ENCODE measurements at regions not wholly inside any gene's neighbourhood (a gene's known extent, or its start where the extent isn't known, plus 50 kb on each side); places are given as distances from the start of the nearest gene placed in this dataset.

DNA sequence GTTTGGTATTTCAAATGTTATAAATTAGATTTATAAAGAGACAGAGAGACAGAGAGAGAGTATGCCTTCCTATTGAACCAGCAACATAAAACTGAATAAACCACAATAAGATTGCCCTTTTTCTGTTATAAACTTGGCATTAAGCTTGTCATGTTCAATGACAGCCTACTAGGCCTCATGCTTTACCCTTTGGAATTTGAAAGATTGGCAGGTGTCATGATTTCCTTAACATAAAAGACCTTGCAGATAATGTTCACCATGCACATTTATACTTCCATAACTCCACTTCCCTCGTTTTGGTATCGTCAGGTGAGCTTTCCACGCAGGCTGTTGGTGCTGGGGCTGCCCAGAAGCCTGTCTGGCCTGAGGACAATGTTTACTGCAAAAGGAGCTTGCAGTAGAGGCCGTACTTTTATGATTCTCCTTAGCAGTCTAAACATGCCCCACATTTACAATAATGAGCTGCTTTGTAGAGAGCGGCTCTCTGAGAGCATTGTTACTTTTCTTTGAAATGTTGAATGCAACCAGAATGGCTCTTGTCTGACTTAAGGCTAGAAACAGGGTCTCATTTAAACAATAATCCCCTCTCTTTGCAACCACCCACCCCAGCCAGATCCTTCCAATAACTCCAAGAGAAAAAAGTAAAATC is 379.1 kb upstream of the ATP5MC3 start:
- no peak for DNase-seq (ENCODE audit: low read depth)

DNA sequence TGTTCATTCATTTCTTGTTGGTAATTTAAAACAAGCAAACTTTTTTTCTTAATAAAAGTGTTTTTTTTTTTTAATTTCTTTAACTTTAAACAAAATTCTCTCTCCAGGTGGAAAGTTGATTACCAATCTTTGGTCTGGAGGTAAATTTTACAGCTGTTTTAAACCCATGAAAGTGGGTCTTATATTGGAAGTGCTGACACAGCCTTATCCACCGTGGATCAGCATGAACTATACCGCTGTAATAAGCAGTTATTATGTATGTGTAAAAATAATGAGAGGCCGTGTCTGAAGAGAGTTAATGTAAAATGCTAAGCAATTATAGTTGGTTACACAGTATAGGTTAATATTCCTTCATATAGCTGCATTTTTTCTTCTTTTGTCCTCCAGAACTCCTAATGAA is 378.1 kb upstream of the ATP5MC3 start:
- DNase-seq (ENCODE audit: low read depth), result no peak

DNA sequence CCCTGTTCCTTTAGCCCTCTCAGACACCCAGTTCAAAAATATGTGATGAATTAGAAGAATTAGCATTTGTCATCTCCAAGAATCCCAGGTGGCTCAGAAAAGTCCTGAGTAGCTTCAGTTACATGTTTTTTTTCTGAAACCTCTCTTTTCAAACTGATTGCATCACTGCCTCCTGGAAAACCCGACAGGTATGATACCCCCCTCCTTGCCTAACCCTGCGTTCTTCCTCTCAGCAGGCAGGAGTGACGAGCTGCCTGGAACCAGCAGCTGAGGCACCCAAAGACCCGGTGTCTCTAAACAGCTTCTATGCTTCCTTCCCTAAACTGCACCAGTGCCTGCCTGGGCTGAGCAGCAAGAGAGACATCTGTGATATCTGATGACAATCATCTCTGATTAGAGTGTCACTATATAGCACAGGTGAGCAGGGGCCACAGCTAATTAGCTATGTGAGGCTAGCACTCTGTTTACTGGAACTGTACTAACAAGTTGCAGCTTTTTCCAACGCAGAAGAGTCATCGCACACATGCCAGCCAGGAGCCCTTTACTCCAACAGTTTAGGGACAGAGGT is 376.4 kb upstream of the ATP5MC3 start:
- DNase-seq (ENCODE audit: low read depth), result no peak

DNA sequence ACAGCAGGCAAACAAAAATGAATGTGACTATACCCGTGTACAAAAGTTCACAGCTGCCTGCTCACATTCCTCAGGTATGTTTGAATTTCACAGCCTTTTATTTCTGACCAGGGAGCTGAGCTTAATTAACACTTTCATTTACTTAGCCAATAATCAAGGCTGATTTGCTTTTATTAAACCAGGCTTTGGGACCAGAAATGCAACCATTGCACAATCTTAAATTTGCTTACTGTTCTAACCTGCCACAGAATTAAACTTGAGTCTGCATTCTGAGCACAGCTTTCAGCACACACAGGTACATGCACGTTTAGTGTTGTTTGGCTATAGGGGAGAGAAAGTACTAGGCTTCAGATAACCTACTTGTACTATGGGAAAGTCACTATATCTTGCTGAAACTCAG is 372.4 kb upstream of the ATP5MC3 start:
- no peak for DNase-seq (ENCODE audit: low read depth)

GRCh38 chr2:175552902-175553301 is 371.4 kb upstream of the ATP5MC3 start:
- DNase-seq (ENCODE audit: low read depth), result no peak

- DNase-seq (ENCODE audit: low read depth), result no peak
Measured at GRCh38 chr2:175540421-175540820, 358.9 kb upstream of the ATP5MC3 start.

DNA sequence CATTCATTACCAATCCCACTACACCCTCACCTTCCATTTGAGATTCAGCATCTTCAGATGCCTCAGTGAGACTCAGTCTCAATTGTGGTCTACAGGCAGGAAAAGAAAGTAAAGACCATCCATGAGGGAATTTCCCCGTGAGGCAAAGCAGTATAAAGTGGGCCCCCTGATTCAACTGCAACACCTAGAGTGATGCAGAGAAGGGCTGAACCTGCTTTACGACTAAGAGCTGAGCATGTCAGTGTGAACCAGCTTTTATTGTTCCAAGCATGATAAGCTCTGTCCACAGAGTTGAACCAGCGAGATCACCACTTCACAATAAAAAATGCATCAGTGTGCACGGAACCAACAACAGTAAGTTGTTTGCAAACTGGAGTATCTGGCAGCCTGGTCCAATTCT is 357.6 kb upstream of the ATP5MC3 start:
- DNase-seq (ENCODE audit: low read depth), result no peak

DNA sequence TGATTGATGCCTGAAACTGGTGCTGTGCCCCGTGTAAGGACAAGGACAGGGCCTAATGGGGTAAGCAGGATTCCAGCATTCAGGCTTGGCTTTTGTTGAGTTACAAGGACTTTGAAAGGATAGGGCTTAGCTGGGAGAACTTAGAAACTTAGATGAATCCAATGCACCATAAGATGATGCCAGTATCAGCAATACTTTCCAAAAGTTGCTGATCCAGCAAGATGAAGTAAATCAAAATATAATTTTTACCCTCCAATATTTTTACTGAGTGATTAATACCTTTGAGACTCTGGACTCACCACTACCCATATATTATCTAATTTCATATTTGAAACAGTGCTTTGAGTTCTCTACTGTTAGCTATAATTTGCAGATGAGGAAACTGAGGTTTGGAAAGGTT is 354.5 kb upstream of the ATP5MC3 start:
- DNase-seq (ENCODE audit: low read depth), result no peak

DNA sequence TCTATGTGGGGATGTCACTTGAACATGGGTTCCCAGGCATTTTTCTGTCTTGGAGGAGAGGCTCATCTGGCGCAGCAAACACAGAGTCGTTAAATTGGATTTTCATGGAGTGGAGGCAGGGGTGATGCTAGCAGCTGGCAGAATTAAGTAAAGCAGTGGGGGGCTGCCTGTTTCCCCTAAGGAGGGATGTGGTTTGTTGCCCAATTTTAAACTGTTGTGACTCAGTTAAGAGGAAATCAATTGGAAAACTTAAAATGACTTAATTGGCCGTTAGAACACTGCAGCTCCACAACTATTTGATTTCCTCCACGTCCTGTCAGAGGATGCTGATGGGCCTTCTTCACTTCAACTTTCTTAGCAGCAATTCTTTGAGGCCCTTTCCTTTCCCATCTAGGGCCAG is 354.1 kb upstream of the ATP5MC3 start:
- DNase-seq (ENCODE audit: low read depth), result no peak

- no peak for DNase-seq (ENCODE audit: low read depth)
Measured at GRCh38 chr2:175525975-175526374, 344.5 kb upstream of the ATP5MC3 start.

- no peak for DNase-seq (ENCODE audit: low read depth)
Measured at GRCh38 chr2:175523001-175523400, 341.5 kb upstream of the ATP5MC3 start.

GRCh38 chr2:175518206-175518605 is 336.7 kb upstream of the ATP5MC3 start:
- no peak for DNase-seq (ENCODE audit: low read depth)

DNA sequence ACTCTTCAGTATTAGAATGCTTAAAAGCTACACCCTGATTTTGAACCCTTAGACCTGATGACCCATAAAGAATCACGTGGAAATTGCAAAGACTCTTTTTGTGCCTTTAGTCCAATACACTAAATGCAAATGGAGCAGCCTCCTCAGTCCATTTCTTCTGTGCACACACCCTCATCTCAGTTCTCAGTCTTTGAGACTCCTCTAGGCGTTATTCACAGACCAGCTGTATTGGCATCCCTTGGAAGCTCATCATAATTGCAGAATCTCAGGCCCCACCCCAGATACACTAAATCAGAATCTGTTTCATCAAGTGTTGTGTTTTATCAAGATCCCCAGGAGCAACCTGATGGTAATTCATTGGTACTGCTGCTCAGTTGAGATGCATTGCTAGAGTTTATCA is 335.0 kb upstream of the ATP5MC3 start:
- DNase-seq (ENCODE audit: low read depth), result no peak

DNA sequence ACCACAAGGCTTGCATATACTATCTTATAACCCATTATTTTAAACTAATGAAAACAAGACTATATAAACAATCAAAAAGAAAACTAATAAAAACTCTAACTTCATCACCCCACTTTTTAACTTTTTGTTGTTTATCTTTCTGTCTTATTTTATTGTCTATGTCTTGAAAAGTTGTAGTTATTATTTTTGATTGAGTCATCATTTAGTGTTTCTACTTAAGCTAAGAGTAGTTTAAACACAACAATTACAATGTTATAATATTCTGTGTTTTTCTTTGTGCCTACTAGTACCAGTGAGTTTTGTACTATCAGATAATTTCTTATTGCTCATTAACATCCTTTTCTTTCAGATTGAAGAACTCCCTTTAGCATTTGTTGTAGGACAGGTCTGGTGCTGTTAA is 318.7 kb upstream of the ATP5MC3 start:
- DNase-seq (ENCODE audit: low read depth), result no peak

GRCh38 chr2:175490360-175490791 is 308.9 kb upstream of the ATP5MC3 start:
- DNase-seq (ENCODE audit: low read depth), result no peak

- no peak for DNase-seq (ENCODE audit: low read depth)
Measured at GRCh38 chr2:175478096-175478768, 296.7 kb upstream of the ATP5MC3 start.

DNA sequence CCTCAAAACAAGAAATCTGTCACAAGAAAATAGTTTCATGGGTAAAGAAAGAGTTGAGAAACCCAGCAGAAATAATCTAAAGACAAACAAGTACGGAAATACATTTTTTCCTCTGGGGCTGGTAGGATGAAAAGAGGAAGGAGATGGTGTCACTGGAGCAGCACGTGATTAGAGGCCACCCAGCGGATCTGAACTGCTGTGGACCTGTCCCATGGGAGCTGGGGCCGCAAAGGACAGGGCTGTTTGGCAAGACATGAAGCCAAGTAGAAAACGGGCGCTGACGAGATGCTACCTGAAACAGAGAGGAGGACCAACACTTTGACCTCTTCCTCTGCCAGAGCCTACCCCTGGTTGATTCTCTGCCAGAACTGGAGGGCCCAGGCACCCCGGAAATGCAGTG is 295.4 kb upstream of the ATP5MC3 start:
- no peak for DNase-seq (ENCODE audit: low read depth)

DNA sequence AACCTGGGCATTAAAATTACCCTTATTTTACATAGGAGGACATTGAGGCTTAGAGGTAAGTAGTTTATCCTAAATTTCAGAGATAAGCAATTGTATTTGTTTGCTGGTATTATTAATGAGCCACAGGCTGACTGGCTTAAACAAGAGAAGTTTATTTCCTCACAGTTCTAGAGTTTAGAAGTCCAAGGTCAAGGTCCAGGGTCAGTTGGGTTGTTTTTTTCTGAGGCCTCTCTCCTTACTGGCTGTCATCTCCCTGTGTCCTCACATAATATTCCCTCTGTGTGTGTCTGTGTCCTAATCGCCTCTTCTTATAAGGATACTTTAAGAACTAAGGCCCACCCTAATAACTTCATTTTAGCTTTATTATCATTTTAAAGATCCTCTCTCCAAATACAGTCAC is 294.9 kb upstream of the ATP5MC3 start:
- no peak for DNase-seq (ENCODE audit: low read depth)

GRCh38 chr2:175475130-175475529 is 293.6 kb upstream of the ATP5MC3 start:
- DNase-seq (ENCODE audit: low read depth), result no peak

DNA sequence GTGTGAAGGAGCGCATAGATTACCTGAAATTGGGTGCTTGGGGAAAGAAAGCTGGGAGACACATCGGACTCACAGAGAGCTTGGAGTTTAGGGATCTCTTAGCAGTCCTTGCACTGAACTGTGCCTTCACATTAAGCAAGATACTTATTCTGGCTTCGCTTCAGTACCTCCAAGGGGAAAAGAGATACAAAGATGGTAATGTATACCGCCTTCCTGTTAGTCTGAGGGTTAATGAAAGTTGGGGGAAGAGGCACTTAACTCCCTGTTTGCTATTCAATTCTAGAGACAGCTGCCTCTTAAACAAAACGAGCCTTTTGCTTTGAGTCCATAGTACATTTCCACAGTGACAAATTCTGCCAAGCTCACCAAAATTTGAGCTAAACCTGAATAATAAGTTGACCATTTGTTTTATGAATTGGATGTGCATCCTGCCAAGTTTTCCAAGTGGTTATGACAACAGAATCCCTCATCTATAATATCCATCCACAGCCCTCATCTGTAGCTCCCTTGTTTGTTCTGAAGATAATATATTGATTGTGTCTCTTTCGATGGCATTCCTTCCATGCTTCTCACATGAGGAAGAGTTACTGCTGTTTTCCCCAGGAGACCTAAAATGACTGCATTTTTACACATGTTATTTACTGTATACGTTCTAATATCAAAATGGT is 287.1 kb upstream of the ATP5MC3 start:
- DNase-seq (ENCODE audit: low read depth), result no peak

- DNase-seq (ENCODE audit: low read depth), result no peak
Measured at GRCh38 chr2:175465101-175465500, 283.6 kb upstream of the ATP5MC3 start.

- DNase-seq (ENCODE audit: low read depth), result no peak
Measured at GRCh38 chr2:175464311-175464670, 282.8 kb upstream of the ATP5MC3 start.

- no peak for DNase-seq (ENCODE audit: low read depth)
Measured at GRCh38 chr2:175463589-175464310, 282.2 kb upstream of the ATP5MC3 start.
